Esophagus muscularis mucosa (tissue), 4 donors: ENCODE measurements at regions not wholly inside any gene's neighbourhood (a gene's known extent, or its start where the extent isn't known, plus 50 kb on each side); places are given as distances from the start of the nearest gene placed in this dataset.

Source experiments
- DNase-seq: peaks from one replicate; pipeline ENCODE4 v3.0.0-alpha.2; 2017; ENCODE audit errors: extremely low spot score
- H3K27ac ChIP-seq, 4 donors: fragments of 200-600 bp; sonication (generic); replicated peaks in 1 of 4; 1 replicate in 3 of 4; 2 replicates in 1 of 4; pipeline ENCODE4 v1.5.1; 2016 to 2019; ENCODE audit warnings: mild to moderate bottlenecking in 1 of 4
- H3K27me3 ChIP-seq, 4 donors: fragments of 200-600 bp; sonication (generic); one replicate each; pipeline versions ENCODE4 v1.5.1 to v1.6.0; 2016 to 2019
- H3K36me3 ChIP-seq, 4 donors: fragments of 200-600 bp; sonication (generic); one replicate each; pipeline ENCODE4 v1.5.1; 2016 to 2019
- H3K4me1 ChIP-seq, 4 donors: fragments of 200-600 bp; sonication (generic); one replicate each; pipeline ENCODE4 v1.5.1; 2016 to 2019
- H3K4me3 ChIP-seq, 4 donors: fragments of 200-600 bp; sonication (generic); 1 replicate in 2 of 4; 2 replicates in 2 of 4; pipeline ENCODE4 v1.5.1; 2016 to 2019; ENCODE audit warnings: mild to moderate bottlenecking in 4 of 4, moderate library complexity in 1 of 4
- H3K9me3 ChIP-seq, 4 donors: fragments of 200-600 bp; sonication (generic); 1 replicate in 3 of 4; 2 replicates in 1 of 4; pipeline ENCODE4 v1.5.1; 2016 to 2019
- CTCF ChIP-seq, 3 experiments: fragments of 200-600 bp in 2 of 3; fragments of 450-650 bp in 1 of 3; sonication (generic) in 2 of 3; IDR thresholded peaks; one replicate each; pipeline ENCODE4 v1.5.1; 2017 to 2019; ENCODE audit warnings: antibody characterized with exemption in 3 of 3, mild to moderate bottlenecking in 2 of 3, moderate library complexity in 1 of 3
- EP300 ChIP-seq: sonication (generic); formaldehyde crosslinking; IDR thresholded peaks from one replicate; pipeline ENCODE4 v1.6.1; 2017; ENCODE audit warnings: antibody characterized with exemption
- POLR2A ChIP-seq: fragments of 450-650 bp; IDR thresholded peaks from one replicate; pipeline ENCODE4 v1.6.1; 2017; ENCODE audit warnings: antibody characterized with exemption, moderate library complexity, mild to moderate bottlenecking, low read depth
- POLR2AphosphoS5 ChIP-seq, 2 donors: sonication (generic); formaldehyde crosslinking; IDR thresholded peaks; one replicate each; pipeline ENCODE4 v1.6.1; 2017; ENCODE audit warnings: antibody characterized with exemption in 2 of 2
- WGBS: methylation state at CpG from one replicate; pipeline ENCODE4 v1.1.5; 2018; 5-methylcytosine and 5-hydroxymethylcytosine counted together
- intact Hi-C: fragments of 100-400 bp; cut with DNase I; formaldehyde crosslinking; loops from one replicate; pipeline ENCODE4 v1.15.1; 2023

- Histone ChIP-seq H3K27me3 (no peaks in the 10 kb centered on the region), H3K4me3 (no peak overlapping the region), H3K27ac (no peak overlapping the region), H3K4me1 (peaks cover 0 to 4% (median 3%) of the 10 kb centered on the region in 4 donors), H3K36me3 (no peaks in the 10 kb centered on the region), H3K9me3 (no peaks in the 10 kb centered on the region)
- DNase-seq = no peak
- TF ChIP-seq POLR2AphosphoS5 (IDR thresholded peaks at IDR 0.05) = no peak
- TF ChIP-seq POLR2A = no peak
- no peak for TF ChIP-seq EP300
- no peak for TF ChIP-seq CTCF (IDR thresholded peaks at IDR 0.05)
- intact Hi-C loops = no loop called here
- WGBS = 91% methylated on average over 42 of the region's 42 CpGs
Observed at GRCh38 chr10:3287572-3288445, 115.2 kb upstream of the PITRM1 start.

- no peak for DNase-seq
- H3K27me3 ChIP-seq = no peaks in the 10 kb centered on the region
- no peak overlapping the region for H3K27ac ChIP-seq
- intact Hi-C loops = no loop called here
- no peaks in the 10 kb centered on the region for H3K9me3 ChIP-seq
- H3K36me3 ChIP-seq = no peaks in the 10 kb centered on the region
- H3K4me1 ChIP-seq = no peaks in the 10 kb centered on the region
- H3K4me3 ChIP-seq = no peak overlapping the region
- TF ChIP-seq CTCF (IDR thresholded peaks at IDR 0.05) (no peak), EP300 (no peak), POLR2AphosphoS5 (IDR thresholded peaks at IDR 0.05) (no peak), POLR2A (no peak)
- 97% methylated on average over 1 of the region's 1 CpG for WGBS
Observed at GRCh38 chr10:3282674-3283017, 110.1 kb upstream of the PITRM1 start.

GRCh38 chr10:3281941-3282673 is 109.5 kb upstream of the PITRM1 start:
- H3K27ac ChIP-seq = no peak overlapping the region
- 84% methylated on average over 7 of the region's 7 CpGs for WGBS
- no peak overlapping the region for H3K4me3 ChIP-seq
- H3K36me3 ChIP-seq = no peaks in the 10 kb centered on the region
- H3K9me3 ChIP-seq = no peaks in the 10 kb centered on the region
- no peak for DNase-seq
- H3K27me3 ChIP-seq = no peaks in the 10 kb centered on the region
- intact Hi-C loops = no loop called here
- H3K4me1 ChIP-seq = no peaks in the 10 kb centered on the region
- no peak for TF ChIP-seq EP300
- no peak for TF ChIP-seq POLR2A
- no peak for TF ChIP-seq POLR2AphosphoS5 (IDR thresholded peaks at IDR 0.05)
- no peak for TF ChIP-seq CTCF (IDR thresholded peaks at IDR 0.05)

GRCh38 chr10:3278771-3279170 is 106.2 kb upstream of the PITRM1 start:
- intact Hi-C loops = no loop called here
- Histone ChIP-seq H3K27me3 (no peaks in the 10 kb centered on the region), H3K4me1 (no peaks in the 10 kb centered on the region), H3K27ac (no peak overlapping the region), H3K36me3 (no peaks in the 10 kb centered on the region), H3K9me3 (no peaks in the 10 kb centered on the region), H3K4me3 (no peak overlapping the region)
- 72% methylated on average over 2 of the region's 2 CpGs for WGBS
- DNase-seq = no peak
- TF ChIP-seq EP300 (no peak), POLR2AphosphoS5 (IDR thresholded peaks at IDR 0.05) (no peak), CTCF (IDR thresholded peaks at IDR 0.05) (no peak), POLR2A (no peak)
